ENCODE measurements at regions not wholly inside any gene's neighbourhood (a gene's known extent, or its start where the extent isn't known, plus 50 kb on each side); places are given as distances from the start of the nearest gene placed in this dataset.

DNA sequence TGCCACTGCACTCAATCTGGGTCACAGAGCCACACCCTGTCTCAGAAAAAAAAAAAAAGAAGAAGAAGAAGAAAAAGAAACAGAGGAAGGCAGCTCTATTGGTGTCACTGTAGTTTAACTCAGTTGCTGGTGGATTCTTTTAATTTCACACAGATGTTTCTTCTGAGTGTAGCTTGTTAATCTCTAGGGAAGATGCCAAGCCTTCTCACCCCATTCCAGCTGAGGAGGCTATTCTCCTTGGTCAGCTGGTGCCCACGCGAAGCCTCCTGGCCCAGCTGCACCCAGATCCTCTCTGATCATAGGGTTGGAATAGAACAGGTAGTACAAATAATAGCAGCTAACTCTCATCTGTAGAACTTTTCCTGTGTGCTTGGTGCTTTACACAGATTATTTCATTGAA, 113.8 kb upstream of the SPRY4 start:
- no CpG with 5 or more reads among the region's 2 CpGs for WGBS (ENCODE audit: insufficient coverage, insufficient read length)

DNA sequence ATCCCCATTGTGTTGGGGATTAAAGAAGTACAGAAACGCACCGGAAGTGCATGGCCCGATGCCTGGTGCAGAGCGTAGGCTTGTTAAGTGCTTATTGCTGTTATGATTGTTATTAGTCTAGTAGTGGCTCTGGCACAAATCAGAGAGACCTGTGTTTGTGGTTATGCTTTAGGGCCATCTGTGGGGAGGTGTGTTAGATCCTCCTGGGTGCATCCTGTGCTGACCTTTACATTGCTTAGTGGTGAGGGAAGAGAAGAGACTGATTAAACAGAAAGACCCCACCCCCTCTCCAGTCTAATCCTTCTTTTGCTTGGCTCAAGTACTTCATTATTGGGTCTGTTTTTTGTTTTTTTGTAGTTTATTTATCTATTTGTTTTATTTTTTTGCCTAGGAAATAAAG, 112.7 kb upstream of the SPRY4 start:
- no CpG with 5 or more reads among the region's 4 CpGs for WGBS (ENCODE audit: insufficient coverage, insufficient read length)
- H3K27ac ChIP-seq (ENCODE audit: low read length), result no peak overlapping the region
- DNase-seq (ENCODE audit: low read depth, low spot score), result no peak
- 0 out of 2 replicates have a peak, but pooled peaks cover 6% of the 10 kb centered on the region for H3K4me1 ChIP-seq (ENCODE audit: control insufficient read depth, insufficient read depth, low read length)
- no peaks in the 10 kb centered on the region for H3K9me3 ChIP-seq (ENCODE audit: control insufficient read depth, insufficient read depth, low read length)
- no peaks in the 10 kb centered on the region for H3K36me3 ChIP-seq (ENCODE audit: control insufficient read depth, insufficient read depth, low read length)
- H3K4me3 ChIP-seq (ENCODE audit: low read length), result no peak overlapping the region
- H3K27me3 ChIP-seq (ENCODE audit: control insufficient read depth, insufficient read depth, low read length), result no peaks in the 10 kb centered on the region

More for the DNA sequence above, 113.8 kb upstream of the SPRY4 start:
- Histone ChIP-seq H3K4me1 (ENCODE audit: control insufficient read depth, insufficient read depth, low read length) (0 out of 2 replicates have a peak, but pooled peaks cover 3% of the 10 kb centered on the region), H3K9me3 (ENCODE audit: control insufficient read depth, insufficient read depth, low read length) (no peaks in the 10 kb centered on the region), H3K27ac (ENCODE audit: low read length) (no peak overlapping the region), H3K4me3 (ENCODE audit: low read length) (no peak overlapping the region), H3K36me3 (ENCODE audit: control insufficient read depth, insufficient read depth, low read length) (no peaks in the 10 kb centered on the region), H3K27me3 (ENCODE audit: control insufficient read depth, insufficient read depth, low read length) (no peaks in the 10 kb centered on the region)
- DNase-seq (ENCODE audit: low read depth, low spot score), result no peak

- H3K27ac ChIP-seq (ENCODE audit: low read length), result no peak overlapping the region
- no peaks in the 10 kb centered on the region for H3K27me3 ChIP-seq (ENCODE audit: control insufficient read depth, insufficient read depth, low read length)
- DNase-seq (ENCODE audit: low read depth, low spot score), result no peak
- H3K4me1 ChIP-seq (ENCODE audit: control insufficient read depth, insufficient read depth, low read length), result 0 out of 2 replicates have a peak, but pooled peaks cover 6% of the 10 kb centered on the region
- WGBS (ENCODE audit: insufficient coverage, insufficient read length), result no CpG with 5 or more reads among the region's 9 CpGs
- H3K36me3 ChIP-seq (ENCODE audit: control insufficient read depth, insufficient read depth, low read length), result no peaks in the 10 kb centered on the region
- no peak overlapping the region for H3K4me3 ChIP-seq (ENCODE audit: low read length)
- no peaks in the 10 kb centered on the region for H3K9me3 ChIP-seq (ENCODE audit: control insufficient read depth, insufficient read depth, low read length)
Observed at GRCh38 chr5:142435410-142436115, 110.7 kb upstream of the SPRY4 start.

- Histone ChIP-seq H3K36me3 (ENCODE audit: control insufficient read depth, insufficient read depth, low read length) (no peaks in the 10 kb centered on the region), H3K27me3 (ENCODE audit: control insufficient read depth, insufficient read depth, low read length) (no peaks in the 10 kb centered on the region), H3K9me3 (ENCODE audit: control insufficient read depth, insufficient read depth, low read length) (no peaks in the 10 kb centered on the region), H3K4me3 (ENCODE audit: low read length) (no peak overlapping the region), H3K4me1 (ENCODE audit: control insufficient read depth, insufficient read depth, low read length) (0 out of 2 replicates have a peak, but pooled peaks cover 6% of the 10 kb centered on the region), H3K27ac (ENCODE audit: low read length) (no peak overlapping the region)
- DNase-seq (ENCODE audit: low read depth, low spot score), result no peak
- no CpG with 5 or more reads among the region's 2 CpGs for WGBS (ENCODE audit: insufficient coverage, insufficient read length)
Observed at GRCh38 chr5:142434322-142434612, 109.4 kb upstream of the SPRY4 start.

DNA sequence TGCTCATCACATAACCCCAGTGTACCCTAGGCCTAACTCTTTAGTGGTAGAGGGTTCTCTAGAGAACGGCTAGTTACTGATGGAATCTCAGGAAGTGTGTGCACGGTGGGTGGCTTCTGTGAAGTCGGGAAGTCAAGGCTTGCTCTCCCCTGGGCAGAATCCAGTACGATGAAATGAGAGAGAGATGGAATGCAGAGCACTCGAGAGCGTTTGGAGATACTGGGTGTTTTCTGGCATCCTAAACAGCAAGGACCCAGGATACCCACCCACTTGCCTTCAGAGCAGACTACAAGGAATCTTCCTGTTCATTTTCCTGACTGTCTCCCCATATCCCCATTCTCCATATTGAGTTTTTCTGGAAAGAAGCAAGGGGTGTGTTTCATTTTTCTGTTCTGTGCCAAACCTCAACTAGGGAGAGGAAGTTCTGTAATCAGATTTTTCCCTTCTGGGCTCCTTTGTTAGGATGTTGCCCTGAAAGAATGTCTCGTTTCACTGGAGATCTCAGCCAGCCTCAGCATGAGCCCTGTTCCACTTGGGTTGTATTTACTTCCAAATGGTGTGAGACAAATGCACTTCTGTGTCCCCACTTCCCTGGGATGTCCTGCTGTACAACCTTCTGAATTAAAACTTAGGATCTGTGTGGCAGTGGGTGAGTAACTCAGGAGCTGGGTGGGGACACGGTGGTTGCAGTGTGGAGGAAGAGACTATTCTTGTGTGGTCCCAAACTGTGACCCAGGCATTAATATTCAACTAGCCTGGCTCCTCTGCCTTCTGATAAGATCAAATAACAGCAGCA, 108.9 kb upstream of the SPRY4 start:
- H3K36me3 ChIP-seq (ENCODE audit: control insufficient read depth, insufficient read depth, low read length), result no peaks in the 10 kb centered on the region
- H3K4me3 ChIP-seq (ENCODE audit: low read length), result no peak overlapping the region
- H3K27me3 ChIP-seq (ENCODE audit: control insufficient read depth, insufficient read depth, low read length), result no peaks in the 10 kb centered on the region
- 0 out of 2 replicates have a peak, but pooled peaks cover 6% of the 10 kb centered on the region for H3K4me1 ChIP-seq (ENCODE audit: control insufficient read depth, insufficient read depth, low read length)
- no peak for DNase-seq (ENCODE audit: low read depth, low spot score)
- WGBS (ENCODE audit: insufficient coverage, insufficient read length), result no CpG with 5 or more reads among the region's 8 CpGs
- no peak overlapping the region for H3K27ac ChIP-seq (ENCODE audit: low read length)
- no peaks in the 10 kb centered on the region for H3K9me3 ChIP-seq (ENCODE audit: control insufficient read depth, insufficient read depth, low read length)

DNA sequence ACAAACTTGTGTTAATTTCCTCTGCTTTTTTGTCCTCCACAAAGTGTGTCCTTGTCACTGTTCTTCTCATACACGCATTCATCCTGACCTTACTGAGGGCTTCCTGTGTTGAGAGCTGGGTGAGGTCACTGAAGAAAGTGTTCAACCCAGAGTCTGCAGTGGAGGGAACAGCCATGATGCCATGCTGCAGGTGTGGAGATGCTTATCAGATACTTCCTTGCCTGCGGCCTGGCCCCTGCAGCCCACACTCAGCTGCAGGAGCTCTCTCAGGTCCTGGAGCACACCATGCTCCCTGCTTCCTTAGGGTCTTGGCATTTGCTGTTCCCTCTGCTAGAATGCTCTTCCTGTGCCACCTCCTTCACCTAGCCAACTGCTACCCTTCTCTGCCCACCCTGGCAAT, 108.1 kb upstream of the SPRY4 start:
- Histone ChIP-seq H3K4me3 (ENCODE audit: low read length) (no peak overlapping the region), H3K36me3 (ENCODE audit: control insufficient read depth, insufficient read depth, low read length) (no peaks in the 10 kb centered on the region), H3K4me1 (ENCODE audit: control insufficient read depth, insufficient read depth, low read length) (0 out of 2 replicates have a peak, but pooled peaks cover 6% of the 10 kb centered on the region), H3K27me3 (ENCODE audit: control insufficient read depth, insufficient read depth, low read length) (no peaks in the 10 kb centered on the region), H3K9me3 (ENCODE audit: control insufficient read depth, insufficient read depth, low read length) (no peaks in the 10 kb centered on the region), H3K27ac (ENCODE audit: low read length) (no peak overlapping the region)
- no CpG with 5 or more reads among the region's 2 CpGs for whole genome bisulfite sequencing (ENCODE audit: insufficient coverage, insufficient read length)
- no peak for DNase-seq (ENCODE audit: low read depth, low spot score)

GRCh38 chr5:142432369-142432863, 107.6 kb upstream of the SPRY4 start:
- no peak overlapping the region for H3K4me3 ChIP-seq (ENCODE audit: low read length)
- H3K9me3 ChIP-seq (ENCODE audit: control insufficient read depth, insufficient read depth, low read length), result no peaks in the 10 kb centered on the region
- H3K27me3 ChIP-seq (ENCODE audit: control insufficient read depth, insufficient read depth, low read length), result no peaks in the 10 kb centered on the region
- no peak overlapping the region for H3K27ac ChIP-seq (ENCODE audit: low read length)
- no CpG with 5 or more reads among the region's 16 CpGs for WGBS (ENCODE audit: insufficient coverage, insufficient read length)
- H3K36me3 ChIP-seq (ENCODE audit: control insufficient read depth, insufficient read depth, low read length), result no peaks in the 10 kb centered on the region
- no peak for DNase-seq (ENCODE audit: low read depth, low spot score)
- 0 out of 2 replicates have a peak, but pooled peaks cover 4% of the 10 kb centered on the region for H3K4me1 ChIP-seq (ENCODE audit: control insufficient read depth, insufficient read depth, low read length)

- Histone ChIP-seq H3K9me3 (ENCODE audit: control insufficient read depth, insufficient read depth, low read length) (no peaks in the 10 kb centered on the region), H3K4me3 (ENCODE audit: low read length) (no peak overlapping the region), H3K27me3 (ENCODE audit: control insufficient read depth, insufficient read depth, low read length) (no peaks in the 10 kb centered on the region), H3K36me3 (ENCODE audit: control insufficient read depth, insufficient read depth, low read length) (no peaks in the 10 kb centered on the region), H3K27ac (ENCODE audit: low read length) (no peak overlapping the region), H3K4me1 (ENCODE audit: control insufficient read depth, insufficient read depth, low read length) (peaks cover 9% of the 10 kb centered on the region)
- DNase-seq (ENCODE audit: low read depth, low spot score), result no peak
- WGBS (ENCODE audit: insufficient coverage, insufficient read length), result no CpG with 5 or more reads among the region's 8 CpGs
Observed at GRCh38 chr5:142428773-142429473, 104.1 kb upstream of the SPRY4 start.

DNA sequence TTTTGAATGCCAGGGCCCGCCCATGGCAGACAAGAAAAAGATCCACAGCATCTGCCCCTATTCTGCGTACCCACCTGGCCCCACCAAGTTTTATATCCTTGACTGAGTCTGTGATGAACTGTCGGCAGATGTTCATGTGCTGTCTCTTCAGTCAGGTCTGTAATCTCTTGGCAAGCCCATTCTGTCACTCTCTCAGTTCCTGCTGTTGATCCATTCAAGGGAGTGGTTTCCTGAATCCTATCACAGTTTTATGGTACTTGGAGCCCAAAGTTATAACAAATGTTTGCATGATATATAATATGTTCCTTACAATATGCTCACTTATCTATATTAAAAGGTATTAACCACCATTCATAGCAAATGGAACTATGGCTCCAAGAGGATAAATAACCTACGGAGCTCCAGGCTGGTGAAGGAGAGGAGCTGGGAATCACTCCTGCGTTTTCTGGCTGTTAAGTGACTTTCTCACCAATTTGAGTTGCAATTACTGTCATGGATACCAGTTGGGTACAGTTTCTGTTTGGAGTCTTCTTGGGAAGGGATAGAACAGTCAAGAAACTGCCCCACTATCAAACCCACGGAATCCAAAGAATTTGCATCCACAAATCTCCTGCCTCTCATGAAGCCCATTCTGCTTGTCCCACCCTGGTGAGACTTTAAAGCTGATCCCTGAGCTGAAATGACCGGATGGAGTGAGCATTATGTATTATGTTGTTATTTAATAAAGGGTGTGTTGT, 103.4 kb upstream of the SPRY4 start:
- no peak overlapping the region for H3K4me3 ChIP-seq (ENCODE audit: low read length)
- H3K36me3 ChIP-seq (ENCODE audit: control insufficient read depth, insufficient read depth, low read length), result no peaks in the 10 kb centered on the region
- DNase-seq (ENCODE audit: low read depth, low spot score), result no peak
- no CpG with 5 or more reads among the region's 7 CpGs for WGBS (ENCODE audit: insufficient coverage, insufficient read length)
- peaks cover 5% of the 10 kb centered on the region for H3K4me1 ChIP-seq (ENCODE audit: control insufficient read depth, insufficient read depth, low read length)
- H3K9me3 ChIP-seq (ENCODE audit: control insufficient read depth, insufficient read depth, low read length), result no peaks in the 10 kb centered on the region
- H3K27me3 ChIP-seq (ENCODE audit: control insufficient read depth, insufficient read depth, low read length), result no peaks in the 10 kb centered on the region
- no peak overlapping the region for H3K27ac ChIP-seq (ENCODE audit: low read length)

- no peak overlapping the region for H3K27ac ChIP-seq (ENCODE audit: low read length)
- H3K4me3 ChIP-seq (ENCODE audit: low read length), result no peak overlapping the region
- WGBS (ENCODE audit: insufficient coverage, insufficient read length), result no CpG with 5 or more reads among the region's 6 CpGs
- no peaks in the 10 kb centered on the region for H3K36me3 ChIP-seq (ENCODE audit: control insufficient read depth, insufficient read depth, low read length)
- DNase-seq (ENCODE audit: low read depth, low spot score), result no peak
- H3K4me1 ChIP-seq (ENCODE audit: control insufficient read depth, insufficient read depth, low read length), result peaks cover 5% of the 10 kb centered on the region
- no peaks in the 10 kb centered on the region for H3K27me3 ChIP-seq (ENCODE audit: control insufficient read depth, insufficient read depth, low read length)
- H3K9me3 ChIP-seq (ENCODE audit: control insufficient read depth, insufficient read depth, low read length), result no peaks in the 10 kb centered on the region
Observed at GRCh38 chr5:142427529-142427928, 102.7 kb upstream of the SPRY4 start.

All from iPS DF 6.9 (cell line).